Spinal cord (tissue), 9 donors: ENCODE measurements at regions not wholly inside any gene's neighbourhood (a gene's known extent, or its start where the extent isn't known, plus 50 kb on each side); places are given as distances from the start of the nearest gene placed in this dataset.
"Not testable (repeated sequence)": the region's sequence is repeated elsewhere in the genome, so short reads cannot be mapped to it uniquely, and the experiment has no call there.

Experiments
- DNase-seq, 6 donors: peaks; one replicate each; pipeline versions ENCODE4 v3.0.0 to v3.0.0-alpha.2; 2013 to 2015; ENCODE audit warnings: low spot score in 6 of 6, low read depth in 4 of 6
- H3K27ac ChIP-seq: one replicate; pipeline ENCODE4 v1.5.1; 2013; ENCODE audit warnings: low read depth, low read length, control low read depth
- H3K27me3 ChIP-seq: one replicate; pipeline ENCODE4 v1.6.1; 2013; ENCODE audit warnings: low read length; ENCODE audit not compliant: control insufficient read depth, insufficient read depth
- H3K36me3 ChIP-seq: one replicate; pipeline ENCODE4 v1.6.1; 2013; ENCODE audit warnings: low read length; ENCODE audit not compliant: control insufficient read depth, insufficient read depth
- H3K4me1 ChIP-seq: one replicate; pipeline ENCODE4 v1.6.1; 2013; ENCODE audit warnings: low read length; ENCODE audit not compliant: control insufficient read depth, insufficient read depth
- H3K4me3 ChIP-seq: one replicate; pipeline ENCODE4 v1.5.1; 2013; ENCODE audit warnings: low read depth, low read length, control low read depth
- H3K9me3 ChIP-seq: one replicate; pipeline ENCODE4 v1.6.1; 2013; ENCODE audit warnings: low read length; ENCODE audit not compliant: control insufficient read depth, insufficient read depth
- WGBS: methylation state at CpG from one replicate; pipeline ENCODE4 v1.1.5; 2013; ENCODE audit warnings: missing lambda C conversion rate; ENCODE audit not compliant: insufficient coverage; 5-methylcytosine and 5-hydroxymethylcytosine counted together
- donor health status: healthy.

DNA sequence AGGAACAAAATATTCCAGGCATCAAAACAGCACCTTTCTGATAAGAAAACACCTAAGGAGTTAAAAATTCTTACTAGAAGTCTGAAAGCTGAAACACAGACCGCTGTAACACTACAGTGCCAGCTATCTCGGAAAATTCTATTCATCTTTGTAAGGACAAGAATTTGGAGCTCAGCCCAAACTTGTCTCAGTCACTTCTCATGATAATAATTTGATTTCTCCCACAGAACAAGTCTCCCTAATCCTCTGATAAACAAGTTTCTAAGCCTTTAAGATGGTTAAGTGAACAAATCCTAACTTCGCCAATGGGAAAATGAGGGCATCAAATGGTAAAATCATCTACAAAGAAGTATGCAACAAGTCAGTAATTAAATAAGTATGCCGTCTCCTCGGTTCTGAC, 59.9 kb downstream of the SIPA1L2 start:
- Histone ChIP-seq H3K4me1 (peaks cover 3% of the 10 kb centered on the region), H3K4me3 (no peak overlapping the region)

DNA sequence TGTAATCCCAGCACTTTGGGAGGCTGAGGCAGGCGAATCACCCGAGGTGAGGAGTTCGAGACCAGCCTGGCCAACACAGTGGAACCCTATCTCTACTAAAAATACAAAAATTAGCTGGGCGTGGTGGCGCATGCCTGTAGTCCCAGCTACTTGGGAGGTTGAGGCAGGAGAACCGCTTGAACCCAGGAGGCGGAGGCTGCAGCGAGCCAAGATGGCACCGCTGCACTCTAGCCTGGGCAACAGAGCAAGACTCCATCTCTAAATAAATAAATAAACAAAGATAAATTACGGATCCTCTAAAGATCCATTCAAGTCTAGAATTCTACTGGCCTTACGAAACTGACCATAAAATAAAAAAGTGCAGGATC, 60.4 kb downstream of the SIPA1L2 start:
- not testable (repeated sequence) for H3K4me1 ChIP-seq, H3K27me3 ChIP-seq, H3K27ac ChIP-seq, DNase-seq, H3K36me3 ChIP-seq, H3K4me3 ChIP-seq, H3K9me3 ChIP-seq
- WGBS, result 100% methylated on average over 1 of the region's 11 CpGs

More for the DNA sequence above, 59.9 kb downstream of the SIPA1L2 start:
- no peak for DNase-seq
- no peaks in the 10 kb centered on the region for H3K27me3 ChIP-seq
- peaks cover 3% of the 10 kb centered on the region for H3K36me3 ChIP-seq
- no peak overlapping the region for H3K27ac ChIP-seq
- no peaks in the 10 kb centered on the region for H3K9me3 ChIP-seq
- WGBS, result 73% methylated on average over 2 of the region's 5 CpGs

GRCh38 chr1:232568906-232569553, 60.9 kb downstream of the SIPA1L2 start:
- no peak for DNase-seq
- Histone ChIP-seq H3K27ac (no peak overlapping the region), H3K4me1 (peaks cover 3% of the 10 kb centered on the region), H3K36me3 (peaks cover 3% of the 10 kb centered on the region), H3K4me3 (no peak overlapping the region), H3K27me3 (no peaks in the 10 kb centered on the region), H3K9me3 (no peaks in the 10 kb centered on the region)
- WGBS, result 80% methylated on average over 5 of the region's 9 CpGs

DNA sequence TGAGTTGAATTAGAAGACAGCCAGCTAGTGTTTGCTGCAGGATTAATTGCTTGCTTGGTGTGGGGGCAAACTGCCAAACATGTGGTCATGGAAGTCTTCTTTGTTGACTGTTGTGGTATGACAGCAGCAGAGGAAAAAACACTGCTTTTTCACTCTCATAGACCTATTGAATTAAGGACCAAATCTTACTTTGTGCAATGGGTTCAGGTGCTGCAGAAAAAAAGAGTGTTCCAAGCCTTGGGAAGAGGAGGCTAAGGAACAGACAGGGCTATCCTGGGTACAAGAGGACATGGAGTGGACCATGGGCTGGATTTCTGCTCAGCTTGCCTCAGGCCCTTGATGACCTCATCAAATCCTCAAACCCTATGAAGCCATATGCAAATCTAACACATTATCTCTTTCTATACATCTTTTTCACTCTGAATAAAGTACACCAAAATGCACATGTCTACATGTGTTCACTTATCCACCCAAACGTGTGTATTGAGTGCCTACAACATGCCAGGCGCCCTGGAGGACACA, 61.5 kb downstream of the SIPA1L2 start:
- Histone ChIP-seq H3K27ac (no peak overlapping the region), H3K36me3 (peaks cover under 1% of the 10 kb centered on the region), H3K9me3 (no peaks in the 10 kb centered on the region), H3K4me1 (peaks cover under 1% of the 10 kb centered on the region), H3K4me3 (no peak overlapping the region), H3K27me3 (no peaks in the 10 kb centered on the region)
- no peak for DNase-seq
- 88% methylated on average over 2 of the region's 2 CpGs for WGBS

GRCh38 chr1:232566093-232566492, 63.8 kb downstream of the SIPA1L2 start:
- WGBS, result no CpG with 5 or more reads among the region's 1 CpG
- Histone ChIP-seq H3K27me3 (no peaks in the 10 kb centered on the region), H3K9me3 (no peaks in the 10 kb centered on the region), H3K4me3 (no peak overlapping the region), H3K36me3 (no peaks in the 10 kb centered on the region), H3K4me1 (peaks cover 4% of the 10 kb centered on the region), H3K27ac (no peak overlapping the region)
- no peak for DNase-seq

DNA sequence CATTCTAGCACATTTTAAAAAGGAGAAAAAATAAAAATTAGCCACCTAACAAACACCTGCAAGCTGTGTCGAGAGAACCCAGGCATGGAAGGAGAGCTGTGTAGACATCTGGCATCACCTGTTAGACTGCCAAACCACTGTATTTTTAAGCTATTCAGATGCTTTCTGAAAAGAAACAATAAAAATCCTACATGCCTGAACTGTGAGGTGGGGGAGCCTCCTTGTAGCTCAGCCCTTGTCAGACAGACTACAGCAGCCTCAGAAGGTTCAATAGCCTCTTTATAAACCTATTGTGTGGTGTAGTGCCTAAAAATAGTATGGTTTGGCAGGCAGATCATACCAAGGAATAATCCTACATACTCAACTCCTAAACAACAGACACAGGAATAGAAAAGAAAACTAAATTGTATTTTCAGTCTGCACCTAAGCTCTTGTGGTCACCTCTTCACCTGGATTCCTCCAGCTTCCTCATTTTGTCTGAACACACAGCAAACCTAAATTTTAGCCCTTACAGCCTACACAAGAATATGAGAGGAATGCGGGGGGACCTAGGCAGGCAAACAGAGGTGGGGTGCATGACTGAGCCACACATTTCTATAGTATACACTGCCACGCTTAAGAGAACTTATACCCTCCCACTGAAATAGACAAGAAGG, 67.0 kb downstream of the SIPA1L2 start:
- DNase-seq, result no peak
- Histone ChIP-seq H3K36me3 (no peaks in the 10 kb centered on the region), H3K4me3 (no peak overlapping the region), H3K9me3 (no peaks in the 10 kb centered on the region), H3K27ac (no peak overlapping the region), H3K27me3 (no peaks in the 10 kb centered on the region), H3K4me1 (peaks cover 6% of the 10 kb centered on the region)
- WGBS, result no CpG with 5 or more reads among the region's 3 CpGs

- 29% methylated on average over 2 of the region's 2 CpGs for WGBS
- Histone ChIP-seq H3K9me3 (no peaks in the 10 kb centered on the region), H3K36me3 (no peaks in the 10 kb centered on the region), H3K27me3 (no peaks in the 10 kb centered on the region), H3K4me3 (no peak overlapping the region), H3K4me1 (peaks cover 6% of the 10 kb centered on the region), H3K27ac (no peak overlapping the region)
- DNase-seq, result no peak
Measured at GRCh38 chr1:232561381-232561780, 68.6 kb downstream of the SIPA1L2 start.

- Histone ChIP-seq H3K9me3 (no peaks in the 10 kb centered on the region), H3K27ac (no peak overlapping the region), H3K27me3 (no peaks in the 10 kb centered on the region), H3K36me3 (no peaks in the 10 kb centered on the region), H3K4me1 (peaks cover 6% of the 10 kb centered on the region), H3K4me3 (no peak overlapping the region)
- 100% methylated on average over 1 of the region's 5 CpGs for WGBS
- DNase-seq, result no peak
Measured at GRCh38 chr1:232560940-232561339, 69.0 kb downstream of the SIPA1L2 start.

GRCh38 chr1:232558954-232559353, 71.0 kb downstream of the SIPA1L2 start:
- peaks cover 6% of the 10 kb centered on the region for H3K4me1 ChIP-seq
- no peak overlapping the region for H3K4me3 ChIP-seq
- no peaks in the 10 kb centered on the region for H3K9me3 ChIP-seq
- no peaks in the 10 kb centered on the region for H3K27me3 ChIP-seq
- no peak overlapping the region for H3K27ac ChIP-seq
- H3K36me3 ChIP-seq, result no peaks in the 10 kb centered on the region
- WGBS, result no CpG with 5 or more reads among the region's 1 CpG
- peak in 1 of 6 donors; percentile 47 for DNase-seq
